ENCODE measurements at regions not wholly inside any gene's neighbourhood (a gene's known extent, or its start where the extent isn't known, plus 50 kb on each side); places are given as distances from the start of the nearest gene placed in this dataset.

- TF ChIP-seq CTCF (IDR thresholded peaks at IDR 0.05): no peak
- no peak for TF ChIP-seq EP300 (IDR thresholded peaks at IDR 0.05)
- no peak for TF ChIP-seq POLR2A (IDR thresholded peaks at IDR 0.05)
- TF ChIP-seq POLR2AphosphoS5 (IDR thresholded peaks at IDR 0.05): no peak
Measured at GRCh38 chr5:94066437-94067207, 325.2 kb upstream of the POU5F2 start.
